GM19463 (cell line): ENCODE measurements at regions not wholly inside any gene's neighbourhood (a gene's known extent, or its start where the extent isn't known, plus 50 kb on each side); places are given as distances from the start of the nearest gene placed in this dataset.
A peak's percentile ranks its signal among the peaks of the same experiment; 100 is the strongest.

ENCODE experiments used
- ATAC-seq: cut with Tn5 transposase; IDR thresholded peaks from one replicate; pipeline ENCODE4 v1.9.1; 2021; ENCODE audit warnings: mild to moderate bottlenecking, moderate library complexity; ENCODE audit not compliant: unreplicated experiment

GRCh38 chr3:76061654-76062053, 276.3 kb upstream of the ZNF717 start:
- ATAC-seq = no peak

GRCh38 chr3:76063019-76063418, 277.7 kb upstream of the ZNF717 start:
- no peak for ATAC-seq

GRCh38 chr3:76063811-76064210, 278.5 kb upstream of the ZNF717 start:
- ATAC-seq = no peak

DNA sequence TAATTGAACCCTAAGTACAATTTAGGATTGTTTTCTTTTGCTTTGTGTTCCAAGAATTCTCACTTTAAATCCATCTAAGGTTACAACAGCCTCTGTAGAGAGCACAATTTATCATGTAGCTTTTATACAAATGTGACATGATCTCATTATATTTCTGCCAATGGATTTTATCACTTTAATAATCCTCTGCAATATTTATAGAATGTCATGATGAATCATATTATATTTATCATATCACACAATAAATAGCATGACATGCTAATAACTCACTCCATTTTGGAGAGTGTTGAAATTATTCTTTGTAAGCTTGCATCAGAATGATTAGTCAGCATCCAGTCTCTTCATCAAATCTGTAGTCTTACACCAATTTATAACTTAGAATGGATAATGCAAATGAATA, 280.6 kb upstream of the ZNF717 start:
- no peak for ATAC-seq

DNA sequence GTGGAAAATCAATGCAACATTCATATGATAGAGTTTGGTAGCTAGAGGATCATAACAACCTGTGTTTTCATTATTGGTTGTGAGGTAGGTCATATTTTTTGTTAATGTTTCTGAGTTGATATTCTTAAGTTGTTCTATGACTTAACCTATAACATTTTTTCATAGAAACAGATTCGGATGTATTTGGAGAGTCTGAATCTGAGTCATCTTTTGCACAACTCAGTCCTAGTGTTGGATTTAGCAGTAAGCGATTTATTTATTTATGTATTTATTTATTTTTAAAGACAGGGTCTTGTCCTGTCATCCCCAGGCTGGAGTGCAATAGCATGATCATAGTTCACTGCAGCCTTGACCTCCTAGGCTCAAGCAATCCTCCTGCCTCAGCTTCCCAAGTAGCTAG, 292.8 kb upstream of the ZNF717 start:
- ATAC-seq = no peak

DNA sequence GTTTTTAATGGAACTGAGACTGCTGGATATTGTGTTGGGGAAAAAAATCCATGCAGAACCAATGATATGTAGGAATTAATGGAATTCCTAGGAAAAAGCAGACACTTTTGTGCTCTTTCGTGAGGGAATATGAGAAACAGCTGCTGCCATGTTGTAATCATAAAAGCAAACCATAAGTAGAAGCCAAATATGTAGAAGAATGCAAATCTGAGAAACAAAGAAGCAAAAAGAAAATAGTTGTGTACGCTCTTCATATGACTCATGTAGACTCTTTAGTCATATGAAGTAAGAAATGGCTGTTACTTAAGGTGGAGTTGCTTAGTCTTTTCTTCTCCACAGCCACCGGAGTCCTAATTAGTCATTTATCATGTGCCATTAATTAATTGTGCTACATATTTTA, 298.6 kb upstream of the ZNF717 start:
- ATAC-seq = no peak

DNA sequence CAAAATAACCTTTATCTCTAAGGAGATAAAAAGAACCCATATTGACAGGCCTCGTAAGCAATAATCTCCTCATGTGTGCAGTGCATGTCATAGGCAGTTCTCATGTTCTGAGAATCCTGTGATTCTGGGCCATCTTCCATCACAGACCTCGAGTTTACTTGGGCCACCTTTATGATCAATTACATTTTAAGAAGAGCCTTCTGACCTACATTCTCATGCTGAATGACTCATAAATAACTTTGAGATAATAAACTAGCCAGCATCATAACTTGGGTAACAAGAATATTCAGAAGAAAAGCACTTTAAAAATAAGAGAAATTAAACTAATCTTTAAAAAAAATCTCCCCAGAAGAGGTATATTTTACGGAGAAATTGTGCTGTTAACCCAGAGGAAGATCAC, 310.7 kb upstream of the ZNF717 start:
- no peak for ATAC-seq

- no peak for ATAC-seq
Observed at GRCh38 chr3:76096836-76097588, 311.7 kb upstream of the ZNF717 start.

DNA sequence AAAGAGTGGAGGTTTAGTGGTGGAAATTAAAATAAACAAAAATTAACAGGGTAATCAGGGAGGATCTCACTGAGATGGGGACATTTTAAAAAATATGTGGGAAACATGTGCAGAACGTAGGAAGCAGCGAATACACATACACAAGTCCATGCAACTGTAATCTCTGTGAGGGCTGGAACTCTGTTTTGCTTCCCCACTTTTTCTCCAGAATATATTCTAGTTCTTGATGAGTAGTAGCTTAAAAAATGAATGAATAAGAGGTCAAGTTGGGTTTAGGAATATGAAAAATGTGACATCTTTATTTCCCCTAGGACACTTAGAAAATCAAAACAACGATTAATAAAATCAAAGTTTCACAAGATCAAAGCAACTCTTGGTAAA, 312.2 kb upstream of the ZNF717 start:
- no peak for ATAC-seq

GRCh38 chr3:76099956-76100355, 314.6 kb upstream of the ZNF717 start:
- no peak for ATAC-seq

- ATAC-seq = no peak
Observed at GRCh38 chr3:76107935-76108570, 322.7 kb upstream of the ZNF717 start.

DNA sequence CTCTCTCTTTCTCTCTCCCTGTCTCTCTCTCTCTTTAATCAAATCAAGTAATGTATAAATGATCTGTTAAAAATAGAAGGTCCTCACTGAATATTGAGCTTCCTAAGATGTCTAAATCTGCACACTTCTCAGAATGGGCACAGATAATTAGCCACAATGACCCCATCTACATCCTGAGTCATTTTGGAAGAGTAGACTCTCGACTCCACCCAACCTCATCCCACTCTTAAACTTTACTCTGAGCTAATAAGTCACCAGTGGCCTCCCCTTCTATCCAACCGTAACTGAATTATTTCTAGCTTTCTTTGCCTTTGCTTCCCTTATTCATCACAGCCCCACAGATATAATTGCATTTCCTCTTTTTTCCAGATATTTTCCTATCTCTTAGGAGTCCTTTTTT, 326.5 kb upstream of the ZNF717 start:
- peak; percentile 65 for ATAC-seq

- ATAC-seq = no peak
Observed at GRCh38 chr3:76122007-76122406, 336.7 kb upstream of the ZNF717 start.

GRCh38 chr3:76129441-76129840, 344.1 kb upstream of the ZNF717 start:
- no peak for ATAC-seq

DNA sequence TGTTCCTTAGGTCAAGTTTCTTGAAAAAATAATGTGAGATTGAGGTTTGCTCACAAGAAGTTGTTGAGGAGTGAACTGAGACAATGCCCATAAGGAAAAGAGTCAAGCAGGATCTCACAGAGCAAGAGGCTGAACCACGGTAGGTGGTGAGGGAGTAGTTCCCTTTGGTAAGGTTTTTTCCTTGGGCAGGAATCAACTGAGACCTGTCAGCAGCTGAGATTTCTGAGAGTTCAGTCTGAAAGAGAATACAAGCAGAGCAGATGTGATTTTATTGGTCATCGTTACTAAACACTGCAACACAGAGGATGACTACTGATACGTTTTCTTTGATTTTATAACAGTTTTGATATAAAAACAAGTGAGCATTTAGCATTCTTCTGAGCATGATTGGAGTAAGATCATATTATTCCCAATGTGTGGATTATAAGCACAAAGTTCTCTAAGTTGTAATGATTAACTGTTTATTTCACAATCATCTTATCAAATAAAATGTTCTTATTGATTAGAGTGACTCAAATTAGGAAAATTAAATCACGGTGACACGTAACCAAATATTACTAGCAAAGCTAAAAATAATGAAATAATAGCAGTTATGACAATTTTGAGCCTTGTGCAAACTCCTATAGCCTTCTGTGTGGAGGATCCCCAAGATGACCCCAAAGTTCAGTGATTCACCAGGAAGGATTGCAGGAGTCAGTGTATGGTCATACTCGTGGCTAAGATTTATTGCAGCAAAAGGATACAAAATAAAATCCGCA, 346.2 kb upstream of the ZNF717 start:
- ATAC-seq = no peak

GRCh38 chr3:76132154-76132470, 346.8 kb upstream of the ZNF717 start:
- ATAC-seq = no peak

DNA sequence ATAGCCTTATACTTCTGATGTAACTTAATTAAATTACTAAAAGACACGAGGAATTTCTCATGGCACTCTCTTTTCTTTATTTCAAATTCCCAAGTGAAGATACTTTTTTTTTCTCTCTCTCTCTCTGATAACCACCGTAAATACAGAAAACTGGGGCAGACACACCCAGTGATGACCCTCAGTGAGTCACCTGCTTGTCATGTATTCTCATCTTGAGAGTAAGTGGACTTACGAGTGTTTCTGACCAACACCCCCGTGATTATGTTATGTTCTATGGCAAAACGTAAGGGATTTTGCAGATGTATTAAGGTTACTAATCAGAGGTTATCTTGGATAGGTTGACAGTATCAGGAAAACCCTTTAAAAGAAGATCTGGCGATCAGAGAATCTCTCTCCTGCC, 348.8 kb upstream of the ZNF717 start:
- no peak for ATAC-seq

DNA sequence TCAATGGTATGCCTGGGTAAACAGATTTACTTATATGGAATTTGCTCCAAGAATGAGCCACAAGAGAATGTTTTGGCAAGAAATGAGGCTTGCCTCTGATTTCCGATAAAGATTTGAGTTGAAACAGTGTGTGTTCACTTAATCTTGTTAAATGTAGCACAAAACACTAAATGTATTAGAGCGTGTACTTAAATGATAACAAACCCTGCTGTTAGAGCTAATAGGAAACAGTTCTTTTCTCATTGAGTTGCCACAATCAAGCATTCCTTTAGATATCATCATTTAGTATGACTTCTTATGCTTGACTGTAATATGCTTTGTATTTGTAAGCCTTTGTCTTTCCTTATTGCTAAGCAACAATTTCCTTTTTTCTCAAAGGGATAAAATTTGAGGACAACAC, 353.6 kb upstream of the ZNF717 start:
- no peak for ATAC-seq

- no peak for ATAC-seq
Observed at GRCh38 chr3:76147846-76148245, 362.5 kb upstream of the ZNF717 start.

- no peak for ATAC-seq
Observed at GRCh38 chr3:76152028-76152427, 366.7 kb upstream of the ZNF717 start.

DNA sequence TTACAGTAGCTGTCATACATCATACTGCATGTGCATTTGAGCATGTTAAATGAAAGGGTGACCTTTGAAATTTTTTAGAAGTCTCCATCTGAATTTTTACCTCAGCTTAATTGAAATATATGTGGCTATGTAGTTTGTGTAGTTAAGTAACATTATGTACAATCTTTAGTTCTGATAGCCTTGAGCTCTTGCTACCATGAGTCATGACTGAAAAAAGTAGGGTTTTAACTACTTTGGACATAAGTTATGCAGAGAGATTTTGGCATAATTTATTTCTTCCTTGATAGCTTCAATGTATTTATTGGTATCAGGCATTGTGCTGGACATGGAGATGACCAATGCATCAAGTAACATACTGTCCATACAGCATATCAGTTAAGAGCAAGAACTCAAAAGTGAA, 376.5 kb upstream of the ZNF717 start:
- no peak for ATAC-seq

- no peak for ATAC-seq
Observed at GRCh38 chr3:76171647-76172046, 386.3 kb upstream of the ZNF717 start.
